SK-N-SH treated with all-trans-retinoic acid at 6 μM for 48 hours (cell line): ENCODE measurements at regions not wholly inside any gene's neighbourhood (a gene's known extent, or its start where the extent isn't known, plus 50 kb on each side); places are given as distances from the start of the nearest gene placed in this dataset.

Source experiments
- ATAC-seq: fragments of 200-7000 bp; cut with Tn5 transposase; 3 replicates; pipeline ENCODE4 v1.9.1; 2020; ENCODE audit warnings: mild to moderate bottlenecking, moderate library complexity
- ARNTL ChIP-seq: fragments of 450-650 bp; formaldehyde crosslinking; IDR thresholded peaks from 2 replicates; pipeline ENCODE4 v1.5.0; 2020; ENCODE audit warnings: low read depth, mild to moderate bottlenecking, moderate library complexity, borderline replicate concordance
- BACH2 ChIP-seq: fragments of 250-450 bp; sonication (Bioruptor Pico); IDR thresholded peaks from 2 replicates; pipeline ENCODE4 v1.9.0; 2021; ENCODE audit warnings: mild to moderate bottlenecking, borderline replicate concordance
- CREB5 ChIP-seq: fragments of 250-450 bp; sonication (Bioruptor Pico); IDR thresholded peaks from 2 replicates; pipeline ENCODE4 v1.5.1; 2020; ENCODE audit warnings: low read depth, mild to moderate bottlenecking, moderate library complexity
- CSDC2 ChIP-seq: fragments of 250-450 bp; sonication (Bioruptor Pico); IDR thresholded peaks from 2 replicates; pipeline ENCODE4 v1.5.0; 2020; ENCODE audit warnings: mild to moderate bottlenecking, moderate library complexity
- CSRNP3 ChIP-seq: fragments of 250-450 bp; sonication (Bioruptor Pico); IDR thresholded peaks from 2 replicates; pipeline ENCODE4 v1.5.1; 2021; ENCODE audit warnings: mild to moderate bottlenecking, moderate library complexity
- GLIS3 ChIP-seq: fragments of 250-450 bp; sonication (Bioruptor Pico); IDR thresholded peaks from 2 replicates; pipeline ENCODE4 v1.5.0; 2020; ENCODE audit warnings: mild to moderate bottlenecking, moderate library complexity
- ISL1 ChIP-seq: fragments of 250-450 bp; sonication (Bioruptor Pico); IDR thresholded peaks from 2 replicates; pipeline ENCODE4 v2.1.2; 2022; ENCODE audit warnings: mild to moderate bottlenecking, moderate library complexity
- OSR1 ChIP-seq: fragments of 250-450 bp; sonication (Bioruptor Pico); IDR thresholded peaks from 2 replicates; pipeline ENCODE4 v1.8.0; 2022; ENCODE audit warnings: moderate library complexity, mild to moderate bottlenecking, inconsistent platforms
- PATZ1 ChIP-seq: fragments of 250-450 bp; sonication (Bioruptor Pico); IDR thresholded peaks from 2 replicates; pipeline ENCODE4 v1.8.0; 2020; ENCODE audit warnings: mild to moderate bottlenecking, moderate library complexity, borderline replicate concordance
- POU6F1 ChIP-seq: fragments of 250-450 bp; sonication (Bioruptor Pico); IDR thresholded peaks from 2 replicates; pipeline ENCODE4 v1.8.0; 2021; ENCODE audit warnings: low read depth, mild to moderate bottlenecking, moderate library complexity, borderline replicate concordance
- PPARA ChIP-seq: fragments of 250-450 bp; sonication (Bioruptor Pico); IDR thresholded peaks from 2 replicates; pipeline ENCODE4 v1.5.0; 2020; ENCODE audit warnings: mild to moderate bottlenecking, borderline replicate concordance
- SNAI2 ChIP-seq: fragments of 250-450 bp; sonication (Bioruptor Pico); IDR thresholded peaks from 2 replicates; pipeline ENCODE4 v1.5.0; 2020; ENCODE audit warnings: mild to moderate bottlenecking, moderate library complexity
- TCF4 ChIP-seq: fragments of 250-450 bp; sonication (Bioruptor Pico); IDR thresholded peaks from 2 replicates; pipeline ENCODE4 v1.8.0; 2021; ENCODE audit warnings: mild to moderate bottlenecking, moderate library complexity, borderline replicate concordance
- TOX ChIP-seq: fragments of 250-450 bp; sonication (Bioruptor Pico); IDR thresholded peaks from 2 replicates; pipeline ENCODE4 v1.8.0; 2021; ENCODE audit warnings: mild to moderate bottlenecking, moderate library complexity, borderline replicate concordance
- TSHZ2 ChIP-seq: fragments of 250-450 bp; sonication (Bioruptor Pico); IDR thresholded peaks from 2 replicates; pipeline ENCODE4 v1.5.0; 2020; ENCODE audit warnings: mild to moderate bottlenecking, moderate library complexity
- ZC3H10 ChIP-seq: fragments of 250-450 bp; sonication (Bioruptor Pico); IDR thresholded peaks from 2 replicates; pipeline ENCODE4 v1.5.1; 2021; ENCODE audit warnings: mild to moderate bottlenecking, moderate library complexity
- ZFP30 ChIP-seq: fragments of 450-650 bp; formaldehyde crosslinking; IDR thresholded peaks from 2 replicates; pipeline ENCODE4 v1.5.0; 2022; ENCODE audit warnings: mild to moderate bottlenecking, moderate library complexity
- ZNF70 ChIP-seq: fragments of 450-650 bp; formaldehyde crosslinking; IDR thresholded peaks from 2 replicates; pipeline ENCODE4 v1.5.0; 2020; ENCODE audit warnings: mild to moderate bottlenecking, moderate library complexity
- ZNF8 ChIP-seq: fragments of 450-650 bp; formaldehyde crosslinking; IDR thresholded peaks from 2 replicates; pipeline ENCODE4 v1.5.0; 2020; ENCODE audit warnings: mild to moderate bottlenecking, moderate library complexity

- TF ChIP-seq ARNTL (CRISPR knock-in tag), result no peak
- TF ChIP-seq PATZ1 (CRISPR knock-in tag), result no peak
- no peak for TF ChIP-seq ZNF70 (CRISPR knock-in tag)
- no peak for TF ChIP-seq CSDC2
- no peak for TF ChIP-seq OSR1
- no peak for TF ChIP-seq CREB5
- no peak for TF ChIP-seq PPARA
- no peak for TF ChIP-seq ZNF8 (CRISPR knock-in tag)
- no peak for TF ChIP-seq POU6F1
- no peak for TF ChIP-seq ZFP30 (CRISPR knock-in tag)
- TF ChIP-seq TCF4 (CRISPR knock-in tag), result no peak
- no peak for TF ChIP-seq TSHZ2 (CRISPR knock-in tag)
- no peak for TF ChIP-seq TOX (CRISPR knock-in tag)
- no peak for TF ChIP-seq GLIS3 (CRISPR knock-in tag)
- TF ChIP-seq, all 23 proteins: peak for 0
- no peak for ATAC-seq
Measured at GRCh38 chr1:170313306-170313705, 167.5 kb downstream of the NTMT2 start.

- TF ChIP-seq TCF4 (CRISPR knock-in tag) (no peak), ARNTL (CRISPR knock-in tag) (no peak), CSRNP3 (CRISPR knock-in tag) (no peak), ZC3H10 (CRISPR knock-in tag) (no peak), CSDC2 (no peak), BACH2 (CRISPR knock-in tag) (no peak), ISL1 (no peak), TOX (CRISPR knock-in tag) (no peak)
- TF ChIP-seq, all 23 proteins: peak for 0
- no peak for ATAC-seq
Measured at GRCh38 chr1:170316270-170316669, 170.5 kb downstream of the NTMT2 start.

- no peak for ATAC-seq
- no peak for TF ChIP-seq PATZ1 (CRISPR knock-in tag)
- no peak for TF ChIP-seq TSHZ2 (CRISPR knock-in tag)
- no peak for TF ChIP-seq ARNTL (CRISPR knock-in tag)
- no peak for TF ChIP-seq BACH2 (CRISPR knock-in tag)
- no peak for TF ChIP-seq ZNF70 (CRISPR knock-in tag)
- TF ChIP-seq SNAI2 (CRISPR knock-in tag), result no peak
- no peak for TF ChIP-seq TOX (CRISPR knock-in tag)
- TF ChIP-seq PPARA, result no peak
Measured at GRCh38 chr1:170318141-170318540, 172.4 kb downstream of the NTMT2 start.
